Heart left ventricle (tissue), 13 donors: ENCODE measurements at regions not wholly inside any gene's neighbourhood (a gene's known extent, or its start where the extent isn't known, plus 50 kb on each side); places are given as distances from the start of the nearest gene placed in this dataset.

Source experiments
- CTCF ChIP-seq, 12 donors: fragments of 200-600 bp; sonication (generic) in 4 of 12; IDR thresholded peaks; one replicate each; pipeline versions ENCODE4 v1.5.0 to v1.8.0; 2018 to 2022; ENCODE audit warnings: antibody characterized with exemption in 12 of 12, mild to moderate bottlenecking in 5 of 12
- POLR2A ChIP-seq, 2 donors: fragments of 450-650 bp; IDR thresholded peaks; one replicate each; pipeline ENCODE4 v1.6.1; 2017; ENCODE audit warnings: antibody characterized with exemption in 2 of 2, mild to moderate bottlenecking in 2 of 2, moderate library complexity in 2 of 2
- donor health status: ischemic (EF 13 %, LVEDD 7.1; RV severe dilation, severe dysfunction).
- donor health status: DM: no; HTN: yes; CAD: no.
- donor health status: DM: no; HTN: no; CAD: no.
- donor health status: ischemic (EF 25% LVEDD 6.9; RV normal size, moderate dysfunction).
- donor health status: ischemic (EF 25% LVEDD 5.7; RV mildly dilated, moderate dysfunction).
- donor health status: ischemic (EF 35%, LVEDD 5.7; RV mildly dilated, moderate dysfunction).
- donor health status: nonischemic (EF 11% LVEDD 7.7; RV severe dilation, severe dysfunction).
- donor health status: DM: yes; HTN: yes; CAD: no.
- donor health status: PGD.
- donor health status: ischemic (EF 29% LVEDD 5.4; RV normal size, mild dysfunction).
- donor health status: nonischemic (EF 23%, LVEDD 6.1; RV moderate dilation, normal function).

- TF ChIP-seq CTCF (IDR thresholded peaks at IDR 0.05): no peak
- no peak for TF ChIP-seq POLR2A (IDR thresholded peaks at IDR 0.05)
These were observed 2584.7 kb upstream of the PCDH20 start for GRCh38 chr13:64000321-64000720.
